ENCODE measurements at regions not wholly inside any gene's neighbourhood (a gene's known extent, or its start where the extent isn't known, plus 50 kb on each side); places are given as distances from the start of the nearest gene placed in this dataset.

GRCh38 chr2:15031745-15032240 is 399.3 kb downstream of the LRATD1 start:
- H4K20me1 ChIP-seq (replicated peaks in 1 of 2; ENCODE audit: control insufficient read depth in 1 of 2, insufficient read depth in 2 of 2, low read length in 2 of 2): no peaks in the 10 kb centered on the region
- no peak for DNase-seq (ENCODE audit: low read depth in 1 of 2, low spot score in 2 of 2)
- no peak overlapping the region for H3K9ac ChIP-seq (replicated peaks in 1 of 4; ENCODE audit: extremely low read depth in 1 of 4, low read depth in 3 of 4, low read length in 3 of 4)
- H4K5ac ChIP-seq (ENCODE audit: insufficient read length, low read depth, low read length): no peak overlapping the region
- CTCF ChIA-PET (ENCODE audit: partially characterized antibody): interaction anchor here (1.1 to 3.2 kb wide), 7 partner anchors 9 to 128 kb away, joined by 3 to 10 read pairs (median 6); no protein-coding TSS in a partner anchor
- no peak overlapping the region for H3K4me2 ChIP-seq (ENCODE audit: insufficient read depth in 1 of 2, low read depth in 2 of 2, low read length in 2 of 2)
- no peak overlapping the region for H2AK5ac ChIP-seq (ENCODE audit: low read depth, low read length)
- H3K14ac ChIP-seq (ENCODE audit: insufficient read length): no peak overlapping the region
- TF ChIP-seq, protein P1, sequence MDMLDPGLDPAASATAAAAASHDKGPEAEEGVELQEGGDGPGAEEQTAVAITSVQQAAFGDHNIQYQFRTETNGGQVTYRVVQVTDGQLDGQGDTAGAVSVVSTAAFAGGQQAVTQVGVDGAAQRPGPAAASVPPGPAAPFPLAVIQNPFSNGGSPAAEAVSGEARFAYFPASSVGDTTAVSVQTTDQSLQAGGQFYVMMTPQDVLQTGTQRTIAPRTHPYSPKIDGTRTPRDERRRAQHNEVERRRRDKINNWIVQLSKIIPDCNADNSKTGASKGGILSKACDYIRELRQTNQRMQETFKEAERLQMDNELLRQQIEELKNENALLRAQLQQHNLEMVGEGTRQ (IDR thresholded peaks at IDR 0.05; ENCODE audit: low read length): no peak
- TF ChIP-seq, protein P2, sequence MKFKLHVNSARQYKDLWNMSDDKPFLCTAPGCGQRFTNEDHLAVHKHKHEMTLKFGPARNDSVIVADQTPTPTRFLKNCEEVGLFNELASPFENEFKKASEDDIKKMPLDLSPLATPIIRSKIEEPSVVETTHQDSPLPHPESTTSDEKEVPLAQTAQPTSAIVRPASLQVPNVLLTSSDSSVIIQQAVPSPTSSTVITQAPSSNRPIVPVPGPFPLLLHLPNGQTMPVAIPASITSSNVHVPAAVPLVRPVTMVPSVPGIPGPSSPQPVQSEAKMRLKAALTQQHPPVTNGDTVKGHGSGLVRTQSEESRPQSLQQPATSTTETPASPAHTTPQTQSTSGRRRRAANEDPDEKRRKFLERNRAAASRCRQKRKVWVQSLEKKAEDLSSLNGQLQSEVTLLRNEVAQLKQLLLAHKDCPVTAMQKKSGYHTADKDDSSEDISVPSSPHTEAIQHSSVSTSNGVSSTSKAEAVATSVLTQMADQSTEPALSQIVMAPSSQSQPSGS (IDR thresholded peaks at IDR 0.05; ENCODE audit: low read length): no peak
- TF ChIP-seq, protein P3, sequence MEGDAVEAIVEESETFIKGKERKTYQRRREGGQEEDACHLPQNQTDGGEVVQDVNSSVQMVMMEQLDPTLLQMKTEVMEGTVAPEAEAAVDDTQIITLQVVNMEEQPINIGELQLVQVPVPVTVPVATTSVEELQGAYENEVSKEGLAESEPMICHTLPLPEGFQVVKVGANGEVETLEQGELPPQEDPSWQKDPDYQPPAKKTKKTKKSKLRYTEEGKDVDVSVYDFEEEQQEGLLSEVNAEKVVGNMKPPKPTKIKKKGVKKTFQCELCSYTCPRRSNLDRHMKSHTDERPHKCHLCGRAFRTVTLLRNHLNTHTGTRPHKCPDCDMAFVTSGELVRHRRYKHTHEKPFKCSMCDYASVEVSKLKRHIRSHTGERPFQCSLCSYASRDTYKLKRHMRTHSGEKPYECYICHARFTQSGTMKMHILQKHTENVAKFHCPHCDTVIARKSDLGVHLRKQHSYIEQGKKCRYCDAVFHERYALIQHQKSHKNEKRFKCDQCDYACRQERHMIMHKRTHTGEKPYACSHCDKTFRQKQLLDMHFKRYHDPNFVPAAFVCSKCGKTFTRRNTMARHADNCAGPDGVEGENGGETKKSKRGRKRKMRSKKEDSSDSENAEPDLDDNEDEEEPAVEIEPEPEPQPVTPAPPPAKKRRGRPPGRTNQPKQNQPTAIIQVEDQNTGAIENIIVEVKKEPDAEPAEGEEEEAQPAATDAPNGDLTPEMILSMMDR (IDR thresholded peaks at IDR 0.05; ENCODE audit: control extremely low read depth in 1 of 3, insufficient read depth in 1 of 3, low read depth in 1 of 3, low read length in 3 of 3): peak in 2 of 3 experiments; percentile 30 to 42; a peak in 3 of 4 replicates
- peak; percentile 32 to 36; a peak in 3 of 4 replicates for TF ChIP-seq RAD21 (IDR thresholded peaks at IDR 0.05 in 1 of 2, conservative IDR thresholded peaks at IDR 0.05 in 1 of 2; ENCODE audit: low read depth in 2 of 2, low read length in 2 of 2)
- TF ChIP-seq SAP30 (IDR thresholded peaks at IDR 0.05; ENCODE audit: insufficient read depth, insufficient replicate concordance, low read length): no peak
- TF ChIP-seq KDM4A (IDR thresholded peaks at IDR 0.05; ENCODE audit: low read depth, low read length, severe bottlenecking): no peak
- TF ChIP-seq TBP (IDR thresholded peaks at IDR 0.05; ENCODE audit: low read depth, low read length): no peak
- no peak overlapping the region for H4K91ac ChIP-seq (replicated peaks; ENCODE audit: insufficient read length, low read length)
- no peaks in the 10 kb centered on the region for H3K4me1 ChIP-seq (replicated peaks in 1 of 4; ENCODE audit: control insufficient read depth in 3 of 4, insufficient read depth in 4 of 4, low read length in 3 of 4)
- FAIRE-seq: no peak
- H2BK12ac ChIP-seq (ENCODE audit: low read depth, low read length): no peak overlapping the region
- POLR2A ChIA-PET (ENCODE audit: partially characterized antibody): no interaction called here
- no peak overlapping the region for H3K23ac ChIP-seq (ENCODE audit: insufficient read length)
- no peak overlapping the region for H3K27ac ChIP-seq (ENCODE audit: low read depth, low read length)
- H2AFZ ChIP-seq (ENCODE audit: low read length): no peak overlapping the region
- H3K4me3 ChIP-seq (ENCODE audit: extremely low read depth in 1 of 4, insufficient read depth in 2 of 4, low read depth in 3 of 4, low read length in 4 of 4): no peak overlapping the region
- H2BK5ac ChIP-seq (ENCODE audit: low read depth, low read length): no peak overlapping the region
- WGBS, 2 experiments (ENCODE audit: extremely low coverage in 1 of 2, insufficient coverage in 1 of 2, insufficient read length in 1 of 2, insufficient replicate concordance in 2 of 2, low coverage in 1 of 2, low lambda C conversion rate in 2 of 2, missing lambda C conversion rate in 1 of 2): 88% methylated on average over 4 of the region's 4 CpGs; no CpG with 5 or more reads in 1 of the 2 experiments
- no peak overlapping the region for H2BK15ac ChIP-seq (ENCODE audit: low read length)
- H3K18ac ChIP-seq (ENCODE audit: extremely low read depth, low read length): no peak overlapping the region
- no peaks in the 10 kb centered on the region for H3K27me3 ChIP-seq (replicated peaks in 1 of 4; ENCODE audit: control insufficient read depth in 3 of 4, extremely low read depth in 1 of 4, insufficient read depth in 3 of 4, low read length in 3 of 4)
- no peaks in the 10 kb centered on the region for H3K23me2 ChIP-seq (ENCODE audit: low read depth, low read length)
- H4K8ac ChIP-seq (ENCODE audit: extremely low read depth, insufficient read depth, low read length): no peak overlapping the region
- no peaks in the 10 kb centered on the region for H3K79me2 ChIP-seq (ENCODE audit: control insufficient read depth in 1 of 2, insufficient read depth in 2 of 2, low read length in 2 of 2)
- no peaks in the 10 kb centered on the region for H3K36me3 ChIP-seq (ENCODE audit: control insufficient read depth in 2 of 4, insufficient read depth in 4 of 4, low read length in 3 of 4)
- H2BK120ac ChIP-seq (replicated peaks; ENCODE audit: low read depth, low read length): no peak overlapping the region
- H3K9me3 ChIP-seq (ENCODE audit: insufficient read depth in 2 of 2, low read depth in 1 of 2, low read length in 1 of 2): no peaks in the 10 kb centered on the region
- H3K79me1 ChIP-seq (ENCODE audit: low read depth, low read length): no peaks in the 10 kb centered on the region
- no peak overlapping the region for H2BK20ac ChIP-seq (ENCODE audit: low read length)
- no peak overlapping the region for H3K4ac ChIP-seq (replicated peaks; ENCODE audit: insufficient read length, low read depth, low read length)
- no peak overlapping the region for H3K56ac ChIP-seq (replicated peaks; ENCODE audit: insufficient read length, low read depth, low read length)
